DND-41 (cell line): ENCODE measurements at regions not wholly inside any gene's neighbourhood (a gene's known extent, or its start where the extent isn't known, plus 50 kb on each side); places are given as distances from the start of the nearest gene placed in this dataset.

ENCODE experiments used
- ATAC-seq: fragments of 200-7000 bp; cut with Tn5 transposase; 3 replicates; pipeline ENCODE4 v1.9.1; 2021; ENCODE audit warnings: low read depth; ENCODE audit not compliant: insufficient read depth
- DNase-seq: peaks from one replicate; pipeline ENCODE4 v3.0.0-alpha.2; 2020
- H2AFZ ChIP-seq: 2 replicates; pipeline ENCODE4 v1.6.0; 2012; ENCODE audit warnings: low read depth, low read length
- H3K27ac ChIP-seq: 2 replicates; pipeline ENCODE4 v1.5.1; 2012; ENCODE audit warnings: low read length, inconsistent platforms
- H3K27me3 ChIP-seq: fragments of 200-600 bp; sonication (generic); 2 replicates; pipeline ENCODE4 v1.6.0; 2012; ENCODE audit warnings: low read length, mild to moderate bottlenecking, inconsistent platforms; ENCODE audit not compliant: insufficient read depth, poor library complexity
- H3K36me3 ChIP-seq: 2 replicates; pipeline ENCODE4 v1.5.1; 2012; ENCODE audit warnings: low read length, inconsistent platforms; ENCODE audit not compliant: insufficient read depth
- H3K4me1 ChIP-seq: 2 replicates; pipeline ENCODE4 v1.5.1; 2012; ENCODE audit warnings: mild to moderate bottlenecking, low read length; ENCODE audit not compliant: insufficient read depth
- H3K4me2 ChIP-seq: 2 replicates; pipeline ENCODE4 v1.6.0; 2012; ENCODE audit warnings: mild to moderate bottlenecking, moderate library complexity, low read length, inconsistent platforms; ENCODE audit not compliant: insufficient read depth
- H3K4me3 ChIP-seq, 2 experiments: fragments of 200-600 bp in 1 of 2; shearing (Covaris generic) in 1 of 2; 2 replicates each; pipeline ENCODE4 v1.5.1; 2012 to 2016; ENCODE audit warnings: inconsistent platforms in 2 of 2, low read length in 2 of 2, mild to moderate bottlenecking in 2 of 2, low read depth in 1 of 2, moderate library complexity in 1 of 2
- H3K79me2 ChIP-seq: 2 replicates; pipeline ENCODE4 v1.6.0; 2012; ENCODE audit warnings: low read length, inconsistent platforms; ENCODE audit not compliant: insufficient read depth
- H3K9ac ChIP-seq: 2 replicates; pipeline ENCODE4 v1.6.0; 2012; ENCODE audit warnings: low read depth, mild to moderate bottlenecking, inconsistent platforms, low read length, moderate library complexity
- H3K9me3 ChIP-seq: 2 replicates; pipeline ENCODE4 v1.5.1; 2012; ENCODE audit warnings: low read length, moderate library complexity, mild to moderate bottlenecking, inconsistent platforms; ENCODE audit not compliant: insufficient read depth, severe bottlenecking
- H4K20me1 ChIP-seq: 2 replicates; pipeline ENCODE4 v1.6.0; 2012; ENCODE audit warnings: low read length; ENCODE audit not compliant: insufficient read depth
- EZH2 ChIP-seq: IDR thresholded peaks from 3 replicates; pipeline ENCODE4 v1.6.1; 2012; ENCODE audit warnings: borderline replicate concordance, low read depth, mild to moderate bottlenecking, moderate library complexity, low read length, inconsistent platforms; ENCODE audit not compliant: severe bottlenecking
- TF ChIP-seq, protein P1 (sequence below): IDR thresholded peaks from 2 replicates; pipeline ENCODE4 v1.5.1; 2012; ENCODE audit warnings: borderline replicate concordance, low read length, moderate library complexity, mild to moderate bottlenecking; ENCODE audit not compliant: poor library complexity, severe bottlenecking; ENCODE audit errors: extremely low read depth

DNA sequence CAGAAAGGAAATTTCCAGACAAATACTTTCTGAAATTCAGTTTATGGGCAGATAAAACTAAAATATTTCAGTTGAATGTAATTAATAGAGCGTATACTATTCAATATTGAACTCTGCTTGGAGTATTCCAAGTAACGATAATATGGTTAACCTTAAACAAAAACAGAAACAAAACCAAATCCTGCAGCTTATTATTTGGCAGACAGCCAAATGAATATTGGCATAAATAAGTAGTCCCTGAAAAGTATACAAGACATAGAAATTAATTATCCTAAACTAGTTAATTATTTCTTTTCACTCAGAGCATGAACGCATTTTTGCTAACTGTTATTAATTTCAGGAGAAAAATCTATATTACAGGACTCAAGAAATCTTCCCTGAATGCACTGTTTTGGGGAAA, 1574.0 kb downstream of the MAT2B start:
- H3K36me3 ChIP-seq = no peaks in the 10 kb centered on the region
- no peak for TF ChIP-seq EZH2
- TF ChIP-seq, protein P1, sequence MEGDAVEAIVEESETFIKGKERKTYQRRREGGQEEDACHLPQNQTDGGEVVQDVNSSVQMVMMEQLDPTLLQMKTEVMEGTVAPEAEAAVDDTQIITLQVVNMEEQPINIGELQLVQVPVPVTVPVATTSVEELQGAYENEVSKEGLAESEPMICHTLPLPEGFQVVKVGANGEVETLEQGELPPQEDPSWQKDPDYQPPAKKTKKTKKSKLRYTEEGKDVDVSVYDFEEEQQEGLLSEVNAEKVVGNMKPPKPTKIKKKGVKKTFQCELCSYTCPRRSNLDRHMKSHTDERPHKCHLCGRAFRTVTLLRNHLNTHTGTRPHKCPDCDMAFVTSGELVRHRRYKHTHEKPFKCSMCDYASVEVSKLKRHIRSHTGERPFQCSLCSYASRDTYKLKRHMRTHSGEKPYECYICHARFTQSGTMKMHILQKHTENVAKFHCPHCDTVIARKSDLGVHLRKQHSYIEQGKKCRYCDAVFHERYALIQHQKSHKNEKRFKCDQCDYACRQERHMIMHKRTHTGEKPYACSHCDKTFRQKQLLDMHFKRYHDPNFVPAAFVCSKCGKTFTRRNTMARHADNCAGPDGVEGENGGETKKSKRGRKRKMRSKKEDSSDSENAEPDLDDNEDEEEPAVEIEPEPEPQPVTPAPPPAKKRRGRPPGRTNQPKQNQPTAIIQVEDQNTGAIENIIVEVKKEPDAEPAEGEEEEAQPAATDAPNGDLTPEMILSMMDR = no peak
- H3K4me3 ChIP-seq = no peak overlapping the region
- DNase-seq (no peak), ATAC-seq (no peak)
- no peaks in the 10 kb centered on the region for H3K27me3 ChIP-seq
- H3K9me3 ChIP-seq = no peaks in the 10 kb centered on the region
- H3K4me1 ChIP-seq = no peaks in the 10 kb centered on the region
- H3K79me2 ChIP-seq = no peaks in the 10 kb centered on the region
- H3K27ac ChIP-seq = no peak overlapping the region
- no peaks in the 10 kb centered on the region for H4K20me1 ChIP-seq
- H3K9ac ChIP-seq = no peak overlapping the region
- no peak overlapping the region for H3K4me2 ChIP-seq
- no peak overlapping the region for H2AFZ ChIP-seq

DNA sequence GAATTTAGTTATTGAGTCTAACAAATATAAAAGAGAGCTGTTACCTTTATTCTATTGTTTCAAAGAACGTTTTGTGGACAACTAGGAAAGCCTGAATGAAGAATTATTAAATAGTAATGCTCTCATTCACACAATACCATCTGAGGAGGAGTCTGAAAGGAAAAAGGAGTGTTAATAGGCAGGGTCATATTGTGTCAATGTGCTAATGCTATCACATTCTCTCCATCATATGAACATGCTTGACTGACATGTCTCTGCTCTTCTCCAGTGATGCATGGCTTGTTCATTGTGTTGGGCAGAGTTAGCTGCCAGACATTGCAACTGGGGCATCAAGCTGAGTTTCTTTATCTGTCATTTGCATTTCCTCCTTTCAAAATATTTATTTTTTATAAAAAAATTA, 1578.0 kb downstream of the MAT2B start:
- no peaks in the 10 kb centered on the region for H3K4me1 ChIP-seq
- TF ChIP-seq, protein P1 = no peak
- TF ChIP-seq EZH2 = no peak
- no peak overlapping the region for H3K27ac ChIP-seq
- no peak overlapping the region for H2AFZ ChIP-seq
- H3K27me3 ChIP-seq = no peaks in the 10 kb centered on the region
- no peak overlapping the region for H3K9ac ChIP-seq
- DNase-seq (no peak), ATAC-seq (no peak)
- H3K4me3 ChIP-seq = no peak overlapping the region
- no peaks in the 10 kb centered on the region for H3K79me2 ChIP-seq
- no peaks in the 10 kb centered on the region for H4K20me1 ChIP-seq
- no peaks in the 10 kb centered on the region for H3K9me3 ChIP-seq
- H3K36me3 ChIP-seq = no peaks in the 10 kb centered on the region
- no peak overlapping the region for H3K4me2 ChIP-seq

DNA sequence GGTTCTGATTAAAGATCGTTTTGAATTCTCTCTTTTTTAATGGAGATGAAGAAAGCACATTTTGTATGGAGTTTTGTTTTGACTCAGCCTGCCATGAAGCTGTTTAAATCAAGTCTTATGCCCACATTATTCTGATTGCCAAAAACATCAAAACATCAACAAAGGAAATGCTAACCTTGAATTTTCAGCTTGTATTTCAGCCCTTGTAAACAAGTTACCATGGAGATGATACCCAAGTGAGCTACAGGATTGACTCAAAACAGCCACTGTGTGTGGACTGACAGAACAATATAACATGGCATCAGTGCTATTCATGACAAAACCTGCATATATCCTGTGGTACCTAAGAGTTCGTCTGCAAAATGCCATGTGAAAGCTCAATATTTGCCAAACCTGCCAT, 1581.0 kb downstream of the MAT2B start:
- Histone ChIP-seq H2AFZ (no peak overlapping the region), H3K27me3 (no peaks in the 10 kb centered on the region), H3K9ac (no peak overlapping the region), H3K27ac (no peak overlapping the region), H3K4me3 (no peak overlapping the region), H3K4me1 (no peaks in the 10 kb centered on the region), H4K20me1 (no peaks in the 10 kb centered on the region), H3K36me3 (no peaks in the 10 kb centered on the region), H3K4me2 (no peak overlapping the region), H3K9me3 (no peaks in the 10 kb centered on the region), H3K79me2 (no peaks in the 10 kb centered on the region)
- ATAC-seq (no peak), DNase-seq (no peak)
- TF ChIP-seq, protein P1 = no peak
- TF ChIP-seq EZH2 = no peak

- Histone ChIP-seq H3K4me1 (no peaks in the 10 kb centered on the region), H3K9ac (no peak overlapping the region), H2AFZ (no peak overlapping the region), H3K27ac (no peak overlapping the region), H3K27me3 (no peaks in the 10 kb centered on the region), H3K4me2 (no peak overlapping the region), H3K4me3 (no peak overlapping the region), H3K36me3 (no peaks in the 10 kb centered on the region), H3K9me3 (no peaks in the 10 kb centered on the region), H3K79me2 (no peaks in the 10 kb centered on the region), H4K20me1 (no peaks in the 10 kb centered on the region)
- DNase-seq (no peak), ATAC-seq (no peak)
- TF ChIP-seq EZH2 = no peak
- TF ChIP-seq, protein P1 = no peak
Measured at GRCh38 chr5:165094782-165095181, 1589.4 kb downstream of the MAT2B start.
